Ovary (tissue), 7 donors: ENCODE measurements at regions not wholly inside any gene's neighbourhood (a gene's known extent, or its start where the extent isn't known, plus 50 kb on each side); places are given as distances from the start of the nearest gene placed in this dataset.
"Not testable (repeated sequence)": the region's sequence is repeated elsewhere in the genome, so short reads cannot be mapped to it uniquely, and the experiment has no call there.

ENCODE experiments used
- DNase-seq, 5 donors: peaks; one replicate each; pipeline ENCODE4 v3.0.0-alpha.2; 2019 to 2020
- H3K27ac ChIP-seq, 2 donors: fragments of 200-600 bp; one replicate each; pipeline versions ENCODE4 v1.5.1 to v1.8.0; 2019 to 2022
- H3K27me3 ChIP-seq: fragments of 200-600 bp; one replicate; pipeline ENCODE4 v1.8.0; 2022
- H3K36me3 ChIP-seq: fragments of 200-600 bp; sonication (generic); one replicate; pipeline ENCODE4 v1.5.1; 2019
- H3K4me1 ChIP-seq: one replicate; pipeline ENCODE4 v1.8.1; 2013; ENCODE audit warnings: mild to moderate bottlenecking, moderate library complexity; ENCODE audit not compliant: insufficient read depth
- H3K4me3 ChIP-seq: fragments of 200-600 bp; sonication (generic); one replicate; pipeline ENCODE4 v1.5.1; 2017
- H3K9me3 ChIP-seq, 2 donors: fragments of 200-600 bp in 1 of 2; sonication (generic) in 1 of 2; one replicate each; pipeline versions ENCODE4 v1.5.1 to v1.8.1; 2013 to 2019; ENCODE audit warnings: mild to moderate bottlenecking in 1 of 2, moderate library complexity in 1 of 2
- CTCF ChIP-seq, 3 donors: fragments of 450-650 bp in 2 of 3; fragments of 200-600 bp in 1 of 3; IDR thresholded peaks; one replicate each; pipeline versions ENCODE4 v1.5.1 to v1.8.0; 2016 to 2022; ENCODE audit warnings: antibody characterized with exemption in 3 of 3, mild to moderate bottlenecking in 1 of 3
- EP300 ChIP-seq: sonication (generic); formaldehyde crosslinking; IDR thresholded peaks from one replicate; pipeline ENCODE4 v1.6.1; 2017; ENCODE audit warnings: antibody characterized with exemption
- POLR2A ChIP-seq: fragments of 450-650 bp; IDR thresholded peaks from one replicate; pipeline ENCODE4 v1.6.1; 2017; ENCODE audit warnings: antibody characterized with exemption, mild to moderate bottlenecking, moderate library complexity
- WGBS, 3 donors: extraction: QIAGEN DNeasy Blood & Tissue Kit in 1 of 3; methylation state at CpG; one replicate each; pipeline versions ENCODE4 v1.1.5 to v1.1.7; 2013 to 2017; 5-methylcytosine and 5-hydroxymethylcytosine counted together
- intact Hi-C, 4 donors: fragments of 100-400 bp; cut with DNase I; formaldehyde crosslinking; loops; one replicate each; pipeline versions ENCODE4 v1.11.0 to v1.15.1; 2022 to 2023
- donor health status: DM: no; HTN: no; CAD: no; lungs with moderate emphysema.
- donor health status: DM: no; HTN: no; CAD: no.
- donor health status: Bipolar disorder and iron deficiency.
- donor health status: DM: no; HTN: no; CAD: no.
- donor health status: DM: yes; HTN: yes; CAD: no.

DNA sequence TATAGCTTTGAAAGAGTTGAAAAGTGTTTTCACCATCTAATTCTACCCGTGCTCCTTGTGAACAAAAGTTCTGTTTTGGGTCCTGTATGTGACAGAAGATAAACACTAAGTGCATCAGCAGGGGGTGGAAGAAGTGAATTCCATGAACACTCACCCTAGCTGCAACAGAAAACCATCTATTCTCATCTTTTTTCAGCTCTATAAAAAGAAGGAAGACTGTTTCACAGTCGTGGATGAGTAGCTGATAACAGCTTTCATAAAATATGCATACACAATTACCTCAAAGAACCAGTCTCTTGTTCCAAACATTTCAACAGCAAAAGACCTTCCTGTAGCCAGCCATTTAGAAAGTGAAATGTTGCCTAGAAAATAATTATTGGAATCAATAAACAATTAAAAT lies 281.7 kb upstream of the RASGRP1 start:
- DNase-seq = no peak
- Histone ChIP-seq H3K9me3 (no peaks in the 10 kb centered on the region), H3K4me3 (no peak overlapping the region), H3K36me3 (no peaks in the 10 kb centered on the region), H3K4me1 (peaks cover 12% of the 10 kb centered on the region), H3K27ac (no peak overlapping the region), H3K27me3 (no peaks in the 10 kb centered on the region)
- 16 to 32% (median 25%) methylated on average over 2 of the region's 2 CpGs for whole genome bisulfite sequencing, 3 donors
- TF ChIP-seq EP300 (no peak), POLR2A (no peak), CTCF (IDR thresholded peaks at IDR 0.05) (no peak)
- intact Hi-C loops = no loop called here

DNA sequence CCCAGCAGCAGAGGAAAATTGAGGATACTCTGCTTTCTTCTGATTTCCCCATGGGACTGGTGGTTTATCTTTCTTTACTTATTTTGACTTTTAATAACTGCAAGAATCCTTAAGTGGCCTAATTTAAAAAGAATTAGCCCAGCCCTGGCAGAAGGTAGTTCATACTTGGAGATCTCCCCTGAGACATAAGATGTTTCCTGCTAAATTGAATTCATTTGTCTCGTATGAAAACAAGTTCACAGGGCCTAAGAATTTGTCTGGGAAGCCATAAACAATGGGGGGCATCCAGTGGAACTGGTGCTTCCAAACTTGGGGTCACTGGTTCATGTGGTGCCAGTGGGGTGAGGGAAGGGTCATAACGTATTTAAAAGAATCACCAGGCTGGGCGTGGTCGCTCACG lies 283.1 kb upstream of the RASGRP1 start:
- Histone ChIP-seq H3K4me1 (peaks cover 7% of the 10 kb centered on the region), H3K27ac (no peak overlapping the region), H3K9me3 (no peaks in the 10 kb centered on the region), H3K36me3 (no peaks in the 10 kb centered on the region), H3K27me3 (no peaks in the 10 kb centered on the region), H3K4me3 (no peak overlapping the region)
- WGBS, 3 donors = 81 to 91% (median 91%) methylated on average over 5 of the region's 5 CpGs
- TF ChIP-seq CTCF (IDR thresholded peaks at IDR 0.05) (no peak), POLR2A (no peak), EP300 (no peak)
- DNase-seq = no peak
- intact Hi-C loops = no loop called here

DNA sequence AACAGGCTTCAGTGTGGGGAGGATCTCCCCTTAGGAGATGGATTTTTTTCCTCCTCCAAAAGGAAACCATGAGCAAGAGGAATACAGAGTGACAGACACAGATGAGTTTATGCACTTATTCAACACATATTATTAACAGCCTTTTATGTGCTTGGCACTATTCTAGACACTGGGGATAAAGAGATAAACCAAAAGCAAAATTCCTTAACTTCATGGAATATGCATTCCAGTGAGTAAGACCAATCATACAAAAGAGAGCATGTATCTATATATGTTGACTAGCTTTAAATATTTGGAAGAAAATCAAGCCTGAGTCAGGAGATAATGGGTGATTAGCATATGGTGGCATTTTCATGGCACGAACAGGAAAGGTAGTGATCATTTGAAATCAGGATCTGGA lies 284.4 kb upstream of the RASGRP1 start:
- 0 to 52% (median 0%) methylated on average over 1 of the region's 1 CpG for WGBS, 3 donors
- intact Hi-C loops = no loop called here

GRCh38 chr15:38852188-38852587 lies 287.6 kb upstream of the RASGRP1 start:
- 90 to 91% methylated on average over 1 of the region's 1 CpG; no CpG with 5 or more reads in 1 of the 3 donors for WGBS, 3 donors
- H3K4me3 ChIP-seq, H3K36me3 ChIP-seq, H3K9me3 ChIP-seq, intact Hi-C loops, H3K27me3 ChIP-seq, H3K27ac ChIP-seq, DNase-seq, H3K4me1 ChIP-seq: not testable (repeated sequence)

More for the DNA sequence above, 284.4 kb upstream of the RASGRP1 start:
- Histone ChIP-seq H3K4me1 (peaks cover 3% of the 10 kb centered on the region), H3K36me3 (no peaks in the 10 kb centered on the region), H3K27ac (no peak overlapping the region), H3K9me3 (no peaks in the 10 kb centered on the region), H3K4me3 (no peak overlapping the region), H3K27me3 (no peaks in the 10 kb centered on the region)
- TF ChIP-seq POLR2A (no peak), EP300 (no peak), CTCF (IDR thresholded peaks at IDR 0.05) (no peak)
- DNase-seq = no peak

DNA sequence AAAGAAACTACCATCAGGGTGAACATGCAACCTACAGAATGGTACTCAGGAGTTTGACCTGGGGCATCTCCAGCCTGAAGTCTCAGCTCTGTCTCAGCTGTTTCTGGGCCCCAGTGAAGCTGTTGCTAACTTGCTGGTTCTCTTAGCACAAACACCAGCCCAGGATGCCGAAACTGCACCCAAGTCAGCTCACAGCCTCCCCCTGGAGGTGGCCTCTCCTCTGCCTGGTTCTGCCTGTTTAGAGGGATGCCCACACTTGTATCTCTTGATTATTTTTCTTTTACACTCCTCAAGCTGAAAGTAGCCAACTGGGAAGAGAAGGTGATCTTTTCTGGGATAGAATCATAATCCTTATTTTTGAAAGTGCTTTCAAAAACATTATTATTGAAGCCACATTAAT lies 289.0 kb upstream of the RASGRP1 start:
- DNase-seq = no peak

More for the DNA sequence above, 289.0 kb upstream of the RASGRP1 start:
- H3K4me3 ChIP-seq = no peak overlapping the region
- no peaks in the 10 kb centered on the region for H3K9me3 ChIP-seq
- H3K27me3 ChIP-seq = no peaks in the 10 kb centered on the region
- no peaks in the 10 kb centered on the region for H3K36me3 ChIP-seq
- intact Hi-C loops = no loop called here
- WGBS, 3 donors = 72 to 91% (median 77%) methylated on average over 1 of the region's 1 CpG
- TF ChIP-seq CTCF (IDR thresholded peaks at IDR 0.05) = no peak
- TF ChIP-seq POLR2A = no peak
- TF ChIP-seq EP300 = no peak
- H3K4me1 ChIP-seq = no peaks in the 10 kb centered on the region
- no peak overlapping the region for H3K27ac ChIP-seq
